Loucy (cell line): ENCODE measurements at regions not wholly inside any gene's neighbourhood (a gene's known extent, or its start where the extent isn't known, plus 50 kb on each side); places are given as distances from the start of the nearest gene placed in this dataset.

ENCODE experiments used
- H2AFZ ChIP-seq: fragments of 200-600 bp; sonication (generic); 2 replicates; pipeline ENCODE4 v1.6.0; 2016; ENCODE audit warnings: antibody characterized with exemption, mild to moderate bottlenecking, low read length, moderate library complexity
- H3F3A ChIP-seq: fragments of 200-600 bp; 2 replicates; pipeline ENCODE4 v1.6.0; 2016; ENCODE audit warnings: antibody characterized with exemption, low read depth, mild to moderate bottlenecking
- H3K27me3 ChIP-seq: fragments of 200-600 bp; sonication (generic); 2 replicates; pipeline ENCODE4 v1.6.1; 2014; ENCODE audit warnings: low read length, mild to moderate bottlenecking; ENCODE audit not compliant: insufficient read depth, poor library complexity, severe bottlenecking
- H3K36me3 ChIP-seq: fragments of 200-600 bp; sonication (generic); 2 replicates; pipeline ENCODE4 v1.6.1; 2016; ENCODE audit warnings: low read length; ENCODE audit not compliant: insufficient read depth
- H3K4me1 ChIP-seq: fragments of 200-600 bp; sonication (generic); 2 replicates; pipeline ENCODE4 v1.5.1; 2014; ENCODE audit warnings: low read length, mild to moderate bottlenecking; ENCODE audit not compliant: insufficient read depth, poor library complexity, severe bottlenecking
- H3K4me2 ChIP-seq: fragments of 200-600 bp; sonication (generic); 2 replicates; pipeline ENCODE4 v1.6.0; 2014; ENCODE audit warnings: antibody characterized with exemption, low read length, low read depth, mild to moderate bottlenecking; ENCODE audit not compliant: poor library complexity, severe bottlenecking
- H3K4me3 ChIP-seq: fragments of 200-600 bp; sonication (generic); 2 replicates; pipeline ENCODE4 v1.5.1; 2014; ENCODE audit warnings: low read length, mild to moderate bottlenecking, mixed read lengths; ENCODE audit not compliant: poor library complexity, severe bottlenecking
- H3K79me2 ChIP-seq: fragments of 200-600 bp; sonication (generic); 2 replicates; pipeline ENCODE4 v1.6.1; 2014; ENCODE audit warnings: low read length; ENCODE audit not compliant: insufficient read depth
- H3K9ac ChIP-seq: fragments of 200-600 bp; sonication (generic); 2 replicates; pipeline ENCODE4 v1.6.0; 2014; ENCODE audit warnings: mild to moderate bottlenecking, low read depth, low read length, moderate library complexity; ENCODE audit not compliant: poor library complexity, severe bottlenecking
- H3K9me2 ChIP-seq: fragments of 200-600 bp; sonication (generic); replicated peaks from 2 replicates; pipeline ENCODE4 v1.6.1; 2016; ENCODE audit warnings: low read depth, low read length, mixed read lengths
- H3K9me3 ChIP-seq: fragments of 200-600 bp; sonication (generic); 2 replicates; pipeline ENCODE4 v1.6.1; 2014; ENCODE audit warnings: mild to moderate bottlenecking, antibody characterized with exemption, low read length, low read depth; ENCODE audit not compliant: insufficient read depth
- H4K20me1 ChIP-seq: fragments of 200-600 bp; sonication (generic); 2 replicates; pipeline ENCODE4 v1.6.0; 2014; ENCODE audit warnings: antibody characterized with exemption, low read length, mild to moderate bottlenecking; ENCODE audit not compliant: insufficient read depth, poor library complexity, severe bottlenecking
- CTCF ChIP-seq: fragments of 200-600 bp; sonication (generic); conservative IDR thresholded peaks from 2 replicates; pipeline ENCODE4 v1.5.1; 2014; ENCODE audit warnings: mild to moderate bottlenecking, antibody characterized with exemption, low read length
- EZH2phosphoT487 ChIP-seq: fragments of 200-600 bp; IDR thresholded peaks from 2 replicates; pipeline ENCODE4 v1.6.1; 2018; ENCODE audit warnings: antibody characterized with exemption, mild to moderate bottlenecking, moderate library complexity, borderline replicate concordance

- H3F3A ChIP-seq: no peaks in the 10 kb centered on the region
- no peak overlapping the region for H3K4me3 ChIP-seq
- H3K4me2 ChIP-seq: no peak overlapping the region
- H3K9me2 ChIP-seq: no peaks in the 10 kb centered on the region
- no peaks in the 10 kb centered on the region for H3K36me3 ChIP-seq
- no peaks in the 10 kb centered on the region for H3K27me3 ChIP-seq
- H2AFZ ChIP-seq: no peak overlapping the region
- H3K4me1 ChIP-seq: no peaks in the 10 kb centered on the region
- H3K9ac ChIP-seq: no peak overlapping the region
- no peak for TF ChIP-seq EZH2phosphoT487
- no peak for TF ChIP-seq CTCF
- H3K79me2 ChIP-seq: no peaks in the 10 kb centered on the region
- no peaks in the 10 kb centered on the region for H3K9me3 ChIP-seq
- no peaks in the 10 kb centered on the region for H4K20me1 ChIP-seq
Measured at GRCh38 chr12:90836689-90837088, 118.3 kb downstream of the CCER1 start.

GRCh38 chr12:90833228-90833627 lies 121.7 kb downstream of the CCER1 start:
- Histone ChIP-seq H3K4me3 (no peak overlapping the region), H2AFZ (no peak overlapping the region), H3K36me3 (no peaks in the 10 kb centered on the region), H3K4me1 (no peaks in the 10 kb centered on the region), H3K27me3 (no peaks in the 10 kb centered on the region), H3K4me2 (no peak overlapping the region), H4K20me1 (no peaks in the 10 kb centered on the region), H3K9me3 (no peaks in the 10 kb centered on the region), H3K9ac (no peak overlapping the region), H3K79me2 (no peaks in the 10 kb centered on the region), H3F3A (no peaks in the 10 kb centered on the region), H3K9me2 (no peaks in the 10 kb centered on the region)
- TF ChIP-seq CTCF (no peak), EZH2phosphoT487 (no peak)

- Histone ChIP-seq H4K20me1 (no peaks in the 10 kb centered on the region), H3K79me2 (no peaks in the 10 kb centered on the region), H3K4me2 (no peak overlapping the region), H3F3A (no peaks in the 10 kb centered on the region), H3K36me3 (no peaks in the 10 kb centered on the region), H3K9me3 (no peaks in the 10 kb centered on the region), H3K4me1 (no peaks in the 10 kb centered on the region), H3K27me3 (no peaks in the 10 kb centered on the region), H3K4me3 (no peak overlapping the region), H2AFZ (no peak overlapping the region), H3K9ac (no peak overlapping the region), H3K9me2 (no peaks in the 10 kb centered on the region)
- no peak for TF ChIP-seq EZH2phosphoT487
- TF ChIP-seq CTCF: no peak
Measured at GRCh38 chr12:90832427-90832826, 122.5 kb downstream of the CCER1 start.
